HG02610 (cell line): ENCODE measurements at regions not wholly inside any gene's neighbourhood (a gene's known extent, or its start where the extent isn't known, plus 50 kb on each side); places are given as distances from the start of the nearest gene placed in this dataset.
A peak's percentile ranks its signal among the peaks of the same experiment; 100 is the strongest.

Source experiments
- ATAC-seq: cut with Tn5 transposase; IDR thresholded peaks from one replicate; pipeline ENCODE4 v1.9.1; 2021; ENCODE audit warnings: mild to moderate bottlenecking, moderate library complexity; ENCODE audit not compliant: unreplicated experiment

GRCh38 chr15:38042707-38043445, 108.4 kb downstream of the TMCO5A start:
- ATAC-seq: no peak

DNA sequence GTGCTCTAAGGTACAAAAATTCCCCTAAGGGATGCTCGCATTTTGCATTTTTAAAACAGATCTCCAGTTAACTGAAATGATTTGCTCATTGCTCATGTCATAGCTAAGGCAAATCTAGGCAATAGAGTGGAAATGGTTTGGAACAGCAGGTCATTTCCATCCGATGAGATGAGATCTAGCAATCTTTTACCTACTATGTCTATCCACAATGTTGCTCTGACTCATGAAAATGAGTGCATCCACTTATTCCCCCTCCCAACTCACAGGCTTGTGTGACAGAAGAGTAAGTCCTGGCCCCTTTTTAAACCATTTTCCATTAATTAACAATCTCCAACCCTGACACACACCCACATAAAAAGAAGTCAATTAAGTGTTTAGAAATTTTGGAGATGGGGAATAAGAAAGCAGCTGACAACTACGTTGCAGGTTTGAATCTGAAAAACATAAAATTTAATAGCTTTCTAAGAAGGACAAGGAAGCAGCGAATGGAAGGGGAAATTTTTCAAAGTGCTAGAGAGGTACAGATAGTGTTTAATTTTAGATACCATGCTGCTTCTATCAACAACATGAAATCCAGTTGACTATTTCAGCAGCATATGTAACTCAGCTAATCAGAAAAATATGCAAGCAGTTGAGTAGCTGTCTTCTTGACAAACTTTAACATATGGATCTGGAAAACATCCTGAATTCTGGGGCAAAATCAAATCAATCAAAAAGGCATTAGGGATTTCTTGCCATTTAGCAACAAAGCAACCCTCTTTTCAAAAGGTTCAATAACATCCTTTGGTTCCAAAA, 112.0 kb downstream of the TMCO5A start:
- no peak for ATAC-seq

DNA sequence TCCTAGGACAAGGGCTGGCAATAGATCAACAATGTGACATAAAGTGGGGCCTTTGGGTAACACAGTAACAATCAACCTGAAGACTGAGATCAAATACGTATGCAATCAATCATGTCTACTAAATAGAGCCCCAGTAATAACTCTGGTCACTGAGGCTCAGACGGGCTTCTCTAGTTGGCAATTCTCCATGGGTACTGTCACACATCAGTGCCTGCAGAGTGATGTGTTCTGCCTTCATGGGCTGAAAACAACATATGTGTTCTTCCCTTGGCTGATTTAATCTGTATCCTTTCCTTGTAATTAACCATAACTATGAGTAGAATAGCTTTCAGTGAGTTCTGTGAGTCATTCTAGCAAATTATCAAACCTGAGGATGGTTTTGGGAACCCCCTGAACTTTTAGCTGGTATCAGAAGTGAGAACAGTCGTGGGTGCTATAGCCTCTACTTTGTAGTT, 113.6 kb downstream of the TMCO5A start:
- peak; percentile 88 for ATAC-seq

GRCh38 chr15:38049891-38050290, 115.5 kb downstream of the TMCO5A start:
- ATAC-seq: no peak

DNA sequence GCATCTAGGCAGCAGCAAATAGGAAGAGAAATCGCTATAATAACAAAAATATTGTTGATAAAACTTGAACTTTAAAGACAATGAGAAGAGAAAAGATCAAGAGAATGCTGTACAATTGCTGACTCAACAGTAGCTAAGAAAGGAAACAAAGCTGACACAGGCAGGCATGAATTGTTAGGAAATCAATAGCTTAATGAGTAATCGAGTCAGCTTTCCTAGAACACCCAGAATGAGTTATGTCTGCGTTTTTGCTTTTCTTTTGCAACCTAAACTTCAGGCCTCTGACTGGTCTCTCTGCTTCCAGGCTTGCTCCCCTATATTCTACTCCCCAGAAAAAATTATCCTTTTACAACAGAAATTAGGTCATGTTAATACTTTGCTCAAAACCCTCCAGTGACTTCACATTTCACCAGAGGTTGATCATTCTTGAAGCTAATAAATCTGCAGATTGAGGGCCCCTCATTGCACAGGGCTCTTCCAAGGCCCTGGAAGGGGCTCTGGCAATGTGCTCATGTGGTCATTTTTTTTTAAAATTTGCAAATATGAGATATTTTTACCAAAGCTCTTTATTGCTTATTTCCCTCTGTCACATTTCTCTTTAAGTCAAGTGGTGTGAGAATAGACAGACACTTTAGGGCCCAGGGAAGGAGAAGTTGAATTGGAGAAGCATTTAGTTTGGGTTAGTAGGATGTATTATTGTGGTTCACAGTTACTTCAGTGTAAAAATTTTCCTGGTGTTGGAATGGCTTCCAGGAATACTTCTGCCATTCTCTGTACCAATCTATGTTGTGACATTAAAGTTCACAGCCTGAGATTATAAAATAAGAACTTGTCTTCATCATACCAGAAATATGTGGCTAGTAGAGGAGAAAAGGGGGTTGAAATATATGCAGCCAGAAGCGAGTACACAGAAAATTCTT, 116.3 kb downstream of the TMCO5A start:
- no peak for ATAC-seq

- no peak for ATAC-seq
These were observed 118.8 kb downstream of the TMCO5A start for GRCh38 chr15:38053205-38053604.

DNA sequence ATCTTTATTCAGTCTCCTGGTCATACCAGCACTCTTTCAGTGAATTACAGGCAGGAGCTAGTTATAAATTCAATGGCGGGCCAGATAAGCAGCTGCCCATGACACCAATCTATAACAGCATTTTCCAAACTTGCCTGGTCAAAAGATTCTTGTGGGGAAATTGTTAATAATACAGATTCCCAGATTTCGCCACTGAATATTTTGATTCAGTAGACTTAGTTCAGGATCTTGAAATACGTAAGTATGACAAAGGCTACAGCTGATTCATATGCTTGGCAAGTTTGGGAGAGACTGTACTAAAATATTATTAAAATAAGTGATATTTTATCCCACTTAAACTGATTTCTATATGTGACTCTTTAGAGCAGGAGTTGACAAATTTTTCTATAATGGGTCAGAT, 119.3 kb downstream of the TMCO5A start:
- no peak for ATAC-seq

GRCh38 chr15:38054488-38054887, 120.0 kb downstream of the TMCO5A start:
- ATAC-seq: no peak

DNA sequence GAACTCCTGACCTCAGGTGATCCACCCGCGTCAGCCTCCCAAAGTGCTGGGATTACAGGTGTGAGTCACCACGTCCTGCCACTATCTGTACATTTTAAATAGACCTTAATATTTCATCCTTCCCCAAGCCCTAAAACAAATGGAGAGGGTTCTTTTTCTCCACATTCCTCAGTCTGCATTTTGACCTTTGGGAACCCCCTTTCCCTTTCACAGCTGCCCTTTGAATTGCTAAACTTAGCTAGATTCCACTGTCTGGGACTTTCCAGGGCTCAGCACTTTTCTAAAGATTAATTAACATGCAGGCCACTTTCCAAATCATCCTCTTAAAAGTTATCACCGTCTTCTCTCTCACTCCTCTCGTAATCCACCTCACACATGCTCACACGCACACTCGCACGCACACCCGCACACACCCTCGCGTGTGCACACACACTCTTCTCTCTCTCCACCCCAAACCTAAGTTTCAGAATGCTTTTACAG, 124.2 kb downstream of the TMCO5A start:
- ATAC-seq: no peak

- no peak for ATAC-seq
These were observed 125.2 kb downstream of the TMCO5A start for GRCh38 chr15:38059665-38060064.

- ATAC-seq: no peak
These were observed 127.6 kb downstream of the TMCO5A start for GRCh38 chr15:38061856-38062649.

DNA sequence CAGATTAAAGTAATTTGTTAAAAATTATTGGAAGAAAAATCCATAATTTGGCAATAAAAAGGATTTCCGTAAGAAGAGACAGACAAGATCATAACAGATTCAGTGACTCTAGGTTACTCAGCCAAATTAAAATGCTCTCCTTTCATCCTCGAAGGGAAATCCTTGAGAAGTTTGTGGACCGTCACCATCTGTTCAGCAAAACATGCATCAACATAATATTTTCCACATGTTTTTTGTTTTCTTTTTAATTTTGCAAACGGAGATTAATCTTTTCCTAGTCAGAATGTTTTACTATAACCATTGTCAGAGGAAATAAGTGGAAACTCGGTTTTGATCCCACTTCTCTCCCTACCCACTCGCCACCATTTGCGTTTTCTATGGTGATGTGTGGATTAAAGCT, 128.3 kb downstream of the TMCO5A start:
- no peak for ATAC-seq

GRCh38 chr15:38065721-38066345, 131.4 kb downstream of the TMCO5A start:
- no peak for ATAC-seq

GRCh38 chr15:38066612-38067011, 132.2 kb downstream of the TMCO5A start:
- no peak for ATAC-seq

GRCh38 chr15:38068626-38069391, 134.4 kb downstream of the TMCO5A start:
- ATAC-seq: peak; percentile 90

- ATAC-seq: no peak
These were observed 135.1 kb downstream of the TMCO5A start for GRCh38 chr15:38069511-38070011.

DNA sequence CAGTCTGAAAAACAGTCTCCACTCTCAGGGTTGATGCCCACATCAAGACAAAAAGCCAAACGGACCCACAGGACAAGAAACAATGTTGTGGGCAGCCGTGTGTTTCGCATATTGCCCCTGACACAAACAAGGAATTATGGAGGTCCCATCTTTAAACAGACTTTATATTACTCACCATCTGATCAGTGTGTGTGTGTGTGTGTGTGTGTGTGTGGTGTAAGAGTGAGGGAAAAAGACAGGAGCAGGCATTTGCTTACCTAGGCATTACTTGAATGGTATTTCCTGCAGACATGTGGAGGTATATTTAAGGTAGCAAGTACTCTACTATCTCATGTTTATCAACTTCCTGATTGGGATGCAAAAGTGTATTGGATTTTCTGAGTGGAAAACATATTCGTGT, 136.3 kb downstream of the TMCO5A start:
- no peak for ATAC-seq

DNA sequence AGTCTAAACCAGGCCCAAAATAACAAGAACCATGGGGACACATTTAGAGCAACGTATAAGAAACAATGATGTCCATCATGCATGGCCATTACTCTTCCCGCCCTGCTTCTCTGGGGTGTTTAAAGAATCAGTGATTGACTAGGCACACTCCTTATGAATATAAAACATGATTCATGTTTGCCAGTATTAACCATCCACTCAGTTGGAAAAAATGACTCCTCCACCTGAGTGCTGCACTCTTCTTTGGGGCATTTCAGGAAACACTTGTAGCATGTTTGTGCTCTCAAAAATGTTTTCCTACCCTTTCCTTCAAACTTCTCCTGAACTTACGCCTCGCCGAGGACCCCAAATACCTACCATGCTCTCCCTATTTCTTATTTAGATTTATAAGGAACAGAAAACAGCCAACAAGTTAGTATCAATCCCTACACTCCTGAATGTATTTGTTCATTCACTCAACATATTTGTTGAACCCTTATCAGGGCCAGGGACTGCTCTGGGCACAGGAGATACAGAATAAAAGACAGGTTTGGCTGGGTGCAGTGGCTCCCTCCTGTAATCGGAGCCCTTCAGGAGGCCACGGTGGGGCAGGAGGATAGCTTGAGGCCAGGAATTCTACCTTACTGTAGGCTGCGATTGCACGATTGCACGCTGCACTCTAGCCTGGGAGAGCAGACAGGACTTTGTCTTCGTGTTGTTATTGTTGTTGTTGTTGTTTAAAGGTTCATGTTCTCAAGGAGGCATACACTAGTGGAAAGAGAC, 137.0 kb downstream of the TMCO5A start:
- ATAC-seq: no peak
